Endothelial cell of umbilical vein (primary cell): ENCODE measurements at regions not wholly inside any gene's neighbourhood (a gene's known extent, or its start where the extent isn't known, plus 50 kb on each side); places are given as distances from the start of the nearest gene placed in this dataset.

ENCODE experiments used
- BruUV-seq: library from RNA; stranded (reverse); fragments of 400-500 nt; replicated peaks from 2 replicates; lab custom pipeline; 2021; lab: Mats Ljungman, UMichigan
- CTCF ChIA-PET: fragments of 300-600, 350-600 bp; sonication (Branson Sonifier 250); formaldehyde crosslinking; loops from one replicate; lab custom pipeline; 2021; ENCODE audit warnings: antibody characterized with exemption, inconsistent platforms; lab: Charles Lee
- POLR2A ChIA-PET: fragments of 300-600, 350-600 bp; sonication (Branson Sonifier 250); formaldehyde crosslinking; loops from one replicate; lab custom pipeline; 2021; ENCODE audit warnings: antibody characterized with exemption, inconsistent platforms; lab: Charles Lee
- DNase-seq: peaks from one replicate; pipeline ENCODE4 v3.0.0-alpha.2; 2011; ENCODE audit warnings: low read depth, low spot score
- FAIRE-seq: peaks from 2 replicates; lab custom pipeline; 2011; peaks lifted over from hg19 to GRCh38; lab: Jason Lieb, UNC
- H2AFZ ChIP-seq: 2 replicates; pipeline ENCODE4 v1.6.0; 2012; ENCODE audit warnings: low read depth, low read length, control low read depth, inconsistent platforms
- H3K27ac ChIP-seq: 2 replicates; pipeline ENCODE4 v1.5.1; 2011; ENCODE audit warnings: low read depth, mild to moderate bottlenecking, control low read depth, low read length, moderate library complexity; ENCODE audit not compliant: insufficient read depth
- H3K27me3 ChIP-seq, 2 experiments: 2 replicates each; pipeline versions ENCODE4 v1.6.0 to v1.6.1; 2011; ENCODE audit warnings: low read length in 2 of 2, mixed read lengths in 1 of 2; ENCODE audit not compliant: control insufficient read depth in 2 of 2, insufficient read depth in 2 of 2
- H3K36me3 ChIP-seq, 2 experiments: 2 replicates in 1 of 2; 3 replicates in 1 of 2; pipeline ENCODE4 v1.5.1; 2011; ENCODE audit warnings: low read length in 2 of 2, mild to moderate bottlenecking in 1 of 2, moderate library complexity in 1 of 2; ENCODE audit not compliant: control insufficient read depth in 2 of 2, insufficient read depth in 2 of 2; ENCODE audit errors: extremely low read depth in 1 of 2
- H3K4me1 ChIP-seq: 3 replicates; pipeline ENCODE4 v1.5.1; 2011; ENCODE audit warnings: mild to moderate bottlenecking, low read length; ENCODE audit not compliant: control insufficient read depth, insufficient read depth; ENCODE audit errors: extremely low read depth
- H3K4me2 ChIP-seq: 2 replicates; pipeline ENCODE4 v1.6.1; 2011; ENCODE audit warnings: low read length, control low read depth, mixed read lengths; ENCODE audit not compliant: insufficient read depth
- H3K4me3 ChIP-seq, 3 experiments: fragments of 200-600 bp in 1 of 3; sonication (generic), shearing (Covaris generic) in 1 of 3; replicated peaks in 1 of 3; 2 replicates each; pipeline ENCODE4 v1.5.1; 2011 to 2016; ENCODE audit warnings: control low read depth in 3 of 3, low read length in 3 of 3, mild to moderate bottlenecking in 2 of 3, inconsistent platforms in 1 of 3, low read depth in 1 of 3, moderate library complexity in 1 of 3; ENCODE audit not compliant: insufficient read depth in 1 of 3
- H3K79me2 ChIP-seq: 2 replicates; pipeline ENCODE4 v1.6.0; 2012; ENCODE audit warnings: low read length, inconsistent platforms; ENCODE audit not compliant: control insufficient read depth, insufficient read depth
- H3K9ac ChIP-seq: replicated peaks from 2 replicates; pipeline ENCODE3; 2011; ENCODE audit warnings: low read length, control low read depth; ENCODE audit not compliant: insufficient read depth; ENCODE audit errors: extremely low read depth
- H3K9me1 ChIP-seq: replicated peaks from 3 replicates; pipeline ENCODE4 v1.6.0; 2011; ENCODE audit warnings: mild to moderate bottlenecking, low read length; ENCODE audit not compliant: control insufficient read depth, insufficient read depth; ENCODE audit errors: extremely low read depth
- H3K9me3 ChIP-seq: replicated peaks from 2 replicates; pipeline ENCODE4 v1.5.1; 2012; ENCODE audit warnings: low read length, inconsistent platforms; ENCODE audit not compliant: control insufficient read depth, insufficient read depth
- H4K20me1 ChIP-seq: replicated peaks from 2 replicates; pipeline ENCODE3; 2011; ENCODE audit warnings: mild to moderate bottlenecking, low read length; ENCODE audit not compliant: control insufficient read depth, insufficient read depth; ENCODE audit errors: extremely low read depth
- FOS ChIP-seq: IDR thresholded peaks from 2 replicates; pipeline ENCODE4 v1.6.1; 2011; ENCODE audit warnings: mild to moderate bottlenecking, low read length, moderate library complexity, borderline replicate concordance; ENCODE audit not compliant: insufficient read depth
- GATA2 ChIP-seq: IDR thresholded peaks from 2 replicates; pipeline ENCODE4 v1.7.0; 2011; ENCODE audit warnings: low read depth, mild to moderate bottlenecking, moderate library complexity, mixed read lengths, low read length; ENCODE audit not compliant: insufficient read length, insufficient read depth
- JUN ChIP-seq: IDR thresholded peaks from 2 replicates; pipeline ENCODE4 v1.6.1; 2011; ENCODE audit warnings: borderline replicate concordance, low read depth; ENCODE audit not compliant: insufficient read length, insufficient read depth
- POLR2A ChIP-seq: IDR thresholded peaks from 2 replicates; pipeline ENCODE4 v1.6.1; 2012; ENCODE audit warnings: low read depth, mild to moderate bottlenecking, control low read depth, low read length
- dilution Hi-C: fragments of 300-500 bp; cut with MboI; formaldehyde crosslinking; loops from one replicate; pipeline ENCODE4 v1.15.0; 2019; ENCODE audit warnings: low sequenced_read_pairs; ENCODE audit not compliant: extremely low pct_ligation_motif_present
- intact Hi-C: fragments of 100-400 bp; cut with micrococcal nuclease; formaldehyde crosslinking; loops from one replicate; pipeline ENCODE4 v1.10.0; 2022
- TF ChIP-seq, protein P1 (sequence below): IDR thresholded peaks from 2 replicates; pipeline ENCODE4 v1.6.1; 2011; ENCODE audit not compliant: insufficient read depth, insufficient read length

DNA sequence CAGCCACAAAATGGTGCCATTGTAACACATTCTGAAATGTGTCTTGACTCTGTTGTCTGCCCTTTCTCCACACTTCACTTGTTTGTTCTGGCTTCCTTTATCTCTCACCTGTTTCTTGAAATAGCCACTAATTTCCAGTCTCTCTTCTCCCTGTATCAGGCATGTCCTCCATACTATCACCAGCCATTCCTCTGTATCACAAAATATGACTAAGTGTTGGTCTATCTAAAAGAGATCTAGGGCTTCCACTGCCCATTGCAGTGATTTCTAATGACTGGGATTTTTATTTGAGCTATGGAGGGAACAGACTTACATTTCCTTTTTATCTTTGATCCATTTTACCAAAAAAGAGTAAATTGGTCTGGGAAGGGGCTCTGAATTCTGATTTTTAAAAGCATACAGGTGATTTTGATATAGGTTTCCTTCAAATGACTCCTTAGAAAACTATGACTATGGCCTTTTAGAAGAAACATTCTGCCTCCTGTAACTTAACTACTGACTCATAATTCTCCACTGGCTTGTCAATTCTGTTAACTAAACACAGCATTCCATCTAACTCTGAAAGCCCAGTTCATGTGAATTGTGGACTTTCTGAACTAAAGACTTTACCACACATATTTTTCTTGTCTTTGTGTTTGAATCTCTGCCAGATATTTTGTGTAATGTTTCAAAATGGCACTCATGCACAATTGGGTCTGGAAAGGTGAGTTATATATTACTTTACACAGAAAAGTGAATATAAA is 1121.4 kb downstream of the XPNPEP1 start:
- Histone ChIP-seq H3K27me3 (no peaks in the 10 kb centered on the region), H3K4me3 (no peak overlapping the region), H3K9ac (no peak overlapping the region), H3K36me3 (no peaks in the 10 kb centered on the region), H3K79me2 (no peaks in the 10 kb centered on the region), H4K20me1 (no peaks in the 10 kb centered on the region), H3K4me1 (no peaks in the 10 kb centered on the region), H3K4me2 (no peak overlapping the region), H3K27ac (no peak overlapping the region), H3K9me3 (no peaks in the 10 kb centered on the region), H2AFZ (no peak overlapping the region), H3K9me1 (peaks cover 2% of the 10 kb centered on the region)
- ChIA-PET POLR2A (no interaction called here), CTCF (no interaction called here)
- dilution Hi-C loops (no loop called here), intact Hi-C loops (no loop called here)
- TF ChIP-seq FOS (no peak), POLR2A (no peak), JUN (no peak)
- no TSS peak for BruUV-seq
- DNase-seq (no peak), FAIRE-seq (no peak)

- no peak overlapping the region for H3K4me2 ChIP-seq
- no TSS peak for BruUV-seq
- no peak overlapping the region for H3K9ac ChIP-seq
- H3K4me1 ChIP-seq, result no peaks in the 10 kb centered on the region
- peaks cover 2% of the 10 kb centered on the region for H3K9me1 ChIP-seq
- no peak for DNase-seq
- no peak overlapping the region for H3K4me3 ChIP-seq
- no peaks in the 10 kb centered on the region for H4K20me1 ChIP-seq
- intact Hi-C loops, result no loop called here
- dilution Hi-C loops, result no loop called here
- H2AFZ ChIP-seq, result no peak overlapping the region
- no peaks in the 10 kb centered on the region for H3K79me2 ChIP-seq
- POLR2A ChIA-PET, result no interaction called here
- no peaks in the 10 kb centered on the region for H3K9me3 ChIP-seq
- no peak for TF ChIP-seq POLR2A
- TF ChIP-seq GATA2, result no peak
- TF ChIP-seq, protein P1, sequence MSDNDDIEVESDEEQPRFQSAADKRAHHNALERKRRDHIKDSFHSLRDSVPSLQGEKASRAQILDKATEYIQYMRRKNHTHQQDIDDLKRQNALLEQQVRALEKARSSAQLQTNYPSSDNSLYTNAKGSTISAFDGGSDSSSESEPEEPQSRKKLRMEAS, result no peak
- no peak for TF ChIP-seq FOS
- CTCF ChIA-PET, result no interaction called here
- no peaks in the 10 kb centered on the region for H3K27me3 ChIP-seq
- H3K27ac ChIP-seq, result no peak overlapping the region
- no peaks in the 10 kb centered on the region for H3K36me3 ChIP-seq
- FAIRE-seq, result no peak
These were observed 1122.1 kb downstream of the XPNPEP1 start for GRCh38 chr10:108801220-108801619.
